Keratinocyte (primary cell): ENCODE measurements at regions not wholly inside any gene's neighbourhood (a gene's known extent, or its start where the extent isn't known, plus 50 kb on each side); places are given as distances from the start of the nearest gene placed in this dataset.

Experiments
- DNase-seq: peaks from one replicate; pipeline ENCODE4 v3.0.0-alpha.2; 2011; ENCODE audit warnings: low read depth, missing footprints, low spot score
- FAIRE-seq: peaks from 2 replicates; lab custom pipeline; 2011; peaks lifted over from hg19 to GRCh38; lab: Jason Lieb, UNC
- H2AFZ ChIP-seq: 2 replicates; pipeline ENCODE4 v1.6.0; 2012; ENCODE audit warnings: low read length, control low read depth, inconsistent platforms; ENCODE audit not compliant: control insufficient read depth
- H3K27ac ChIP-seq: 2 replicates; pipeline ENCODE4 v1.5.1; 2011; ENCODE audit warnings: low read length; ENCODE audit not compliant: control insufficient read depth, insufficient read depth
- H3K27me3 ChIP-seq: 3 replicates; pipeline ENCODE4 v1.6.0; 2011; ENCODE audit warnings: low read length; ENCODE audit not compliant: control insufficient read depth, insufficient read depth; ENCODE audit errors: extremely low read depth
- H3K36me3 ChIP-seq, 2 experiments: 2 replicates in 1 of 2; 3 replicates in 1 of 2; pipeline ENCODE4 v1.5.1; 2011; ENCODE audit warnings: low read length in 2 of 2, mild to moderate bottlenecking in 1 of 2; ENCODE audit not compliant: control insufficient read depth in 2 of 2, insufficient read depth in 2 of 2; ENCODE audit errors: extremely low read depth in 1 of 2
- H3K4me1 ChIP-seq: 3 replicates; pipeline ENCODE4 v1.5.1; 2011; ENCODE audit warnings: low read length; ENCODE audit not compliant: control insufficient read depth, insufficient read depth; ENCODE audit errors: extremely low read depth
- H3K4me2 ChIP-seq: 3 replicates; pipeline ENCODE4 v1.6.0; 2011; ENCODE audit warnings: low read depth, low read length; ENCODE audit not compliant: control insufficient read depth, insufficient read depth; ENCODE audit errors: extremely low read depth
- H3K4me3 ChIP-seq, 3 experiments: fragments of 200-600 bp in 1 of 3; sonication (generic) in 1 of 3; 2 replicates in 2 of 3; 3 replicates in 1 of 3; pipeline ENCODE4 v1.5.1; 2011 to 2016; ENCODE audit warnings: low read length in 3 of 3, mild to moderate bottlenecking in 3 of 3, control low read depth in 2 of 3, inconsistent platforms in 1 of 3, low read depth in 1 of 3, mixed read lengths in 1 of 3, mixed run types in 1 of 3, moderate library complexity in 1 of 3; ENCODE audit not compliant: control insufficient read depth in 2 of 3, insufficient read depth in 2 of 3; ENCODE audit errors: extremely low read depth in 1 of 3
- H3K79me2 ChIP-seq: 2 replicates; pipeline ENCODE4 v1.6.0; 2012; ENCODE audit warnings: low read length; ENCODE audit not compliant: control insufficient read depth, insufficient read depth
- H3K9ac ChIP-seq: 3 replicates; pipeline ENCODE4 v1.6.0; 2011; ENCODE audit warnings: low read length; ENCODE audit not compliant: control insufficient read depth, insufficient read depth; ENCODE audit errors: extremely low read depth
- H3K9me1 ChIP-seq: 3 replicates; pipeline ENCODE4 v1.6.0; 2011; ENCODE audit warnings: low read length; ENCODE audit not compliant: control insufficient read depth, insufficient read depth; ENCODE audit errors: extremely low read depth
- H3K9me3 ChIP-seq: 2 replicates; pipeline ENCODE4 v1.5.1; 2012; ENCODE audit warnings: low read depth, low read length; ENCODE audit not compliant: control insufficient read depth
- H4K20me1 ChIP-seq: 3 replicates; pipeline ENCODE4 v1.6.0; 2011; ENCODE audit warnings: low read length; ENCODE audit not compliant: control insufficient read depth, insufficient read depth; ENCODE audit errors: extremely low read depth
- EZH2 ChIP-seq: IDR thresholded peaks from one replicate; pipeline ENCODE4 v1.6.1; 2012; ENCODE audit warnings: inconsistent platforms, mild to moderate bottlenecking, low read length, moderate library complexity
- dilution Hi-C: fragments of 300-500 bp; cut with MboI; formaldehyde crosslinking; loops from one replicate; pipeline ENCODE4 v1.7.0; 2020; ENCODE audit warnings: low sequenced_read_pairs; ENCODE audit not compliant: extremely low pct_ligation_motif_present
- TF ChIP-seq, protein P1 (sequence below), 3 experiments: IDR thresholded peaks in 1 of 3; conservative IDR thresholded peaks in 1 of 3; optimal IDR thresholded peaks in 1 of 3; 2 replicates in 2 of 3; 3 replicates in 1 of 3; pipeline versions ENCODE3 to v1.5.1; 2011; ENCODE audit warnings: low read length in 3 of 3, mild to moderate bottlenecking in 3 of 3, moderate library complexity in 2 of 3, control low read depth in 1 of 3, inconsistent platforms in 1 of 3; ENCODE audit not compliant: insufficient read depth in 2 of 3; ENCODE audit errors: extremely low read depth in 1 of 3

DNA sequence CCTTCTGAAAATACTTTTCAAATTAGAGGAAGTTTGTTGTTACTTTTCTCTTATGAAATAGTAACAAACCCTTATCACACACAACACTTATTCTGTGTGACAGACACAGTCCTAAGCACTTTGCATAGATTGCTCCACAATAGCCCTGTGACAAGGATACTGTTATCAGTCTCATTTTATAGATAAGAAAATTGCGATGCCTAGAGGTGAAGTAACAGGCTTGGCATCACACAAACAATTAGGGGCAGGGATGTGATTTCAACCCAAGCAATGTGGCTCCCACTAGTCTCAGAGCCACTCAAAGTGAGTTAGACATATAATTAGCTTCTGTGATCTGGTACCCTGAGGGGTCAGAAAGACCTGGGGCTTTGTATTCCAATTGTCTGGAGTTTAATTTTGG is 339.9 kb downstream of the FBXO8 start:
- H3K4me3 ChIP-seq, result no peak overlapping the region
- no peak overlapping the region for H2AFZ ChIP-seq
- no peak overlapping the region for H3K4me2 ChIP-seq
- no peak for FAIRE-seq
- H3K36me3 ChIP-seq, result no peaks in the 10 kb centered on the region
- H3K4me1 ChIP-seq, result no peaks in the 10 kb centered on the region
- no peak for TF ChIP-seq EZH2
- TF ChIP-seq, protein P1, sequence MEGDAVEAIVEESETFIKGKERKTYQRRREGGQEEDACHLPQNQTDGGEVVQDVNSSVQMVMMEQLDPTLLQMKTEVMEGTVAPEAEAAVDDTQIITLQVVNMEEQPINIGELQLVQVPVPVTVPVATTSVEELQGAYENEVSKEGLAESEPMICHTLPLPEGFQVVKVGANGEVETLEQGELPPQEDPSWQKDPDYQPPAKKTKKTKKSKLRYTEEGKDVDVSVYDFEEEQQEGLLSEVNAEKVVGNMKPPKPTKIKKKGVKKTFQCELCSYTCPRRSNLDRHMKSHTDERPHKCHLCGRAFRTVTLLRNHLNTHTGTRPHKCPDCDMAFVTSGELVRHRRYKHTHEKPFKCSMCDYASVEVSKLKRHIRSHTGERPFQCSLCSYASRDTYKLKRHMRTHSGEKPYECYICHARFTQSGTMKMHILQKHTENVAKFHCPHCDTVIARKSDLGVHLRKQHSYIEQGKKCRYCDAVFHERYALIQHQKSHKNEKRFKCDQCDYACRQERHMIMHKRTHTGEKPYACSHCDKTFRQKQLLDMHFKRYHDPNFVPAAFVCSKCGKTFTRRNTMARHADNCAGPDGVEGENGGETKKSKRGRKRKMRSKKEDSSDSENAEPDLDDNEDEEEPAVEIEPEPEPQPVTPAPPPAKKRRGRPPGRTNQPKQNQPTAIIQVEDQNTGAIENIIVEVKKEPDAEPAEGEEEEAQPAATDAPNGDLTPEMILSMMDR (optimal IDR thresholded peaks at IDR 0.05 in 1 of 3, IDR thresholded peaks at IDR 0.05 in 1 of 3, conservative IDR thresholded peaks at IDR 0.05 in 1 of 3; ENCODE audit: extremely low read depth in 1 of 3, insufficient read depth in 2 of 3, low read length in 3 of 3), result no peak
- H3K9me1 ChIP-seq, result no peaks in the 10 kb centered on the region
- no peaks in the 10 kb centered on the region for H4K20me1 ChIP-seq
- no peak overlapping the region for H3K9ac ChIP-seq
- dilution Hi-C loops, result no loop called here
- H3K27ac ChIP-seq, result no peak overlapping the region
- no peaks in the 10 kb centered on the region for H3K27me3 ChIP-seq
- H3K9me3 ChIP-seq, result no peaks in the 10 kb centered on the region
- H3K79me2 ChIP-seq, result no peaks in the 10 kb centered on the region
- DNase-seq, result no peak

DNA sequence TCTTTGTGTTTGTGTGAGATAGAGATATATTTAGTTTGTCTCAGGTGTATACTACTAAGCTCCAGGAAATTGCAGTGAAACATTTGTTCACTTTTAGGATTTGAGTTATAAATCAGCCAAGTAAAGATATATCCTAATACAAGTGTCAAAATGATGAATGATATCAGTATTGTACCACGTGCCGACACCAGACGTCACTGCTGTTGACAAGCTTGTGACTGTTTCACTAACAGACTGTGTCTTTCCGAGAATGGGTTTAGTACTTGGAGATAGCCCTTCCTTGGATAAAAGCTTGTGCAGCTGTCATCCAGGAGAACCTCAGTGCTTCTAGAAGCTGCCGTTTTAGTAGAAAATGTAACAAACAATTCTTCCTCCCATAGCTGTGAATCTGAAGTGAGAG is 343.3 kb downstream of the FBXO8 start:
- Histone ChIP-seq H3K9me1 (no peaks in the 10 kb centered on the region), H3K9me3 (no peaks in the 10 kb centered on the region), H2AFZ (no peak overlapping the region), H3K36me3 (no peaks in the 10 kb centered on the region), H3K79me2 (no peaks in the 10 kb centered on the region), H3K27me3 (no peaks in the 10 kb centered on the region), H3K27ac (no peak overlapping the region), H3K4me2 (no peak overlapping the region), H4K20me1 (no peaks in the 10 kb centered on the region), H3K9ac (no peak overlapping the region), H3K4me1 (no peaks in the 10 kb centered on the region), H3K4me3 (no peak overlapping the region)
- DNase-seq (no peak), FAIRE-seq (no peak)
- dilution Hi-C loops, result no loop called here
- TF ChIP-seq, protein P1 (optimal IDR thresholded peaks at IDR 0.05 in 1 of 3, IDR thresholded peaks at IDR 0.05 in 1 of 3, conservative IDR thresholded peaks at IDR 0.05 in 1 of 3; ENCODE audit: extremely low read depth in 1 of 3, insufficient read depth in 2 of 3, low read length in 3 of 3), result no peak
- TF ChIP-seq EZH2, result no peak
